ENCODE measurements at regions not wholly inside any gene's neighbourhood (a gene's known extent, or its start where the extent isn't known, plus 50 kb on each side); places are given as distances from the start of the nearest gene placed in this dataset.

DNA sequence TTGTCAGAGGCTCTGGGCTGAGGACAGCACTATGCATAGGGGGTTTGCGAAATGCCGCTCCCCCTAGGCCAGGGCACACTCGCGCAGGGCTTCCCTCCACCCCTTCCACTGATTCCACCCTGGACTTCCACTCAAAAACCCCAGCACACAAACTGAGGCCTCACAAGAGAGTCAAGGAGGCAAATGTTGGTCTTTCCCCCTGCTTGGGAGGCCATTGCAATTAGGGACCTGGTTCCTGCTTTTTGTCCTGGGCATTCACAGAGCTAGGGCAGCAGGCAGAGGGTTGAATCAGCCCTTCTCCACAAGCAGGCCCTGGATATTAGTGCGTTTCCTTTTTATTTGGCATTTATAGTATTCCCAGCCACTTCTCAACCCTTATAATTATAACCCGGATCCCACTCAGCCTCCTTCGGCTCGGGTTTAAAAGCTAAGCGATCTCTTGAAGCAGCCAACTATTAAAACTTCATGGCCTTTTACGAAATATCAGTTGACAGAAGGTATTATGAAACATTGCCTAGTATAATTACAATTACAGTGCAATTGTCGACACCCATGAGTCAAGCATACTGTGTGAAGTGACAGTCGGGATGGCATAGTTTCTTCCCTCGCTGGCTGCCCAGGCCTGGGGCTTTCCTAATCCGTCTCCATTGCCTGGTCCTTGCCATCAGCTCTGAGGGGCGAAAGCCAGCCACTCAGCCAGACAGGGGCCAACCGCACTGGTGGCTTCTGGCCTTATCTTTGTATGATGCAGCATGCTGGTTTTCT lies 285.5 kb upstream of the MAP3K1 start:
- TF ChIP-seq POLR2AphosphoS5 (IDR thresholded peaks at IDR 0.05) (no peak), POLR2A (IDR thresholded peaks at IDR 0.05; ENCODE audit: low read depth) (no peak)
